ENCODE measurements at regions not wholly inside any gene's neighbourhood (a gene's known extent, or its start where the extent isn't known, plus 50 kb on each side); places are given as distances from the start of the nearest gene placed in this dataset.

GRCh38 chr6:40907198-40907701, 131.8 kb downstream of the UNC5CL start:
- TF ChIP-seq CTCF (IDR thresholded peaks at IDR 0.05; ENCODE audit: extremely low read depth, insufficient read depth, missing control alignments) = no peak
- in situ Hi-C loops (cut with MboI; ENCODE audit: low pct_unique_long_range_greater_than_20kb, low sequenced_read_pairs, unreplicated experiment) = no loop called here
- DNase-seq (ENCODE audit: low spot score) = no peak

GRCh38 chr6:40906759-40907158, 132.3 kb downstream of the UNC5CL start:
- no peak for TF ChIP-seq CTCF (IDR thresholded peaks at IDR 0.05; ENCODE audit: extremely low read depth, insufficient read depth, missing control alignments)
- DNase-seq (ENCODE audit: low spot score) = no peak
- in situ Hi-C loops (cut with MboI; ENCODE audit: low pct_unique_long_range_greater_than_20kb, low sequenced_read_pairs, unreplicated experiment) = no loop called here

DNA sequence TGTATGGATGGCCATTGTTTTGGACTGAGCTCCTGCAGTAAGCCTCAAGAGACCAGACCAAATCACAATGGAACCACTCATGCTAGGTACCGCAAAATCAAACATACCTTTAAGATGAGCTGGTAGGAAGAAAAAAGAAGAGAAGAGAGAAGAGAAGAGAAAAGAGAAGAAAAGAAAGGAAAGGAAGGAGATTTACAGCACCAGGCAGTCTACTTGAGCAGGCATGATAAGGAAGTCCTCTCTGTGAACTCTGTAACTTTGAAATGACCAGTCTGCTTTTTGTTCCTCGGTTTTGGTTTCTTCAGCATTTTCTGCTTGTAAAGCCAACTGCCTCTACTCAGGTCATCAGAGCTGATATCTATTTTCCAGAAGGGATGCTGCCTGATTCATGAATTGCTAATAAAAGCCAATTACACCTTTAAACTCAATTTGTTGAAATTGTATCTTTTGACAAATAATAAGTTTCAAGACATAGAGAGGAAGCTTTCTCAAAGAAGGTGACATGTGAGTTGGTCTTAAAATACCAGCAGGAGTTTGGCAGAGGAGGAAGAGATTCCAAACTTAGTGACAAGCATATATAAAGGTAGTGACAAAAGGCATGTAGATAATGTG, 134.3 kb downstream of the UNC5CL start:
- in situ Hi-C loops (cut with MboI; ENCODE audit: low pct_unique_long_range_greater_than_20kb, low sequenced_read_pairs, unreplicated experiment) = no loop called here
- no peak for TF ChIP-seq CTCF (IDR thresholded peaks at IDR 0.05; ENCODE audit: extremely low read depth, insufficient read depth, missing control alignments)
- DNase-seq (ENCODE audit: low spot score) = no peak

DNA sequence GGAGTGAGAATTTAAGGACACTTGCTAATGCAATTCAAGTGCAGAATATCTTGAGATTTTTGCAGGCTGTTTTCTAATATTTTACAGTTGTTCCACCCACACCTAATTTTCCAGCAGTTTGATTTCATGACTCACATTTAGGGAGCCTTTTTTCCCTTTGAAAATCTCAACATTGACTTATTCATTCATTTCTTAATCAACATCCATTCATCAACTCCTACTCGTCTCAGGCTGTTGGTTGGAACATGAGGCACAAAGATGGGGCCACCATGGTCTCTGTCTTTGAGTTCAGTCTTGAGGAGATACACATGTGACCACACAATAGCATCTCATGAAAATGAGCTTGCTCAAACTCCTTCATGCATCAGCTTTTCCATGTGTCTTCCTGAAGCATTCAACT, 135.6 kb downstream of the UNC5CL start:
- no peak for DNase-seq (ENCODE audit: low spot score)
- TF ChIP-seq CTCF (IDR thresholded peaks at IDR 0.05; ENCODE audit: extremely low read depth, insufficient read depth, missing control alignments) = no peak
- in situ Hi-C loops (cut with MboI; ENCODE audit: low pct_unique_long_range_greater_than_20kb, low sequenced_read_pairs, unreplicated experiment) = no loop called here

DNA sequence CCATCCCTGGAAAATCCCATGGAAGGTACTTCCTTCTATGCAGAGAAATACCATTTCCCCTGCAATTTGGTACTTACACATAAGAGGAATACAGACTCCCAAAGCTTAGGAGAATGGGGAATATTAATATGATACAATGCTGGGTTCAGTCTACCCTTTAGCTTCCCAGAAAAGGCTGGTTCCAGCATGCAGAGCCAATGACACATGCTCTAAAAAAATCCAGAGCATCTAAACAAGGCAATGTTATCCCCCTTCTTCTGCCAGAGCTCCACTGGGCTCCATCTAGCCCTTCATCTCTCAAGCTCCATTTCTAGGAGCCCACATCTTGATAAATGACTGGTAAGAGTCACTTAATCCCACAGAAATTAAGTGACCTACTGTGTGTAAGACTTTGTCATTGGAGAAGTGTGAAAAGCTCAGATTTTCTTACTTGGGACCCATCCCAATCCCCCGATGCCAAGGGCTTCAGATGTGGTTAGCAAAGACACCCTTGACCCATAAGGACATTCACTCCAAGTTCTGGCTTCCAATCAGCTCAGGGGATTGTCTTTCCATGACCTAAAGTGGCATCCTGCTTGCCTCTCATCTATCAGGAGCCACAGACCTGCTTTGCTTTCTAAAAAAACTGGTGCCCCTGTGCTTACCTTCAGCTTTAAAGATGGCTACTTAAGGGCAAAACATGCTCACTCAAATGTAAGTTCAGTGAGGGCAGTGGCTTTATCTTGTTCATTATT, 137.5 kb downstream of the UNC5CL start:
- TF ChIP-seq CTCF (IDR thresholded peaks at IDR 0.05; ENCODE audit: extremely low read depth, insufficient read depth, missing control alignments) = no peak
- DNase-seq (ENCODE audit: low spot score) = no peak
- in situ Hi-C loops (cut with MboI; ENCODE audit: low pct_unique_long_range_greater_than_20kb, low sequenced_read_pairs, unreplicated experiment) = no loop called here

GRCh38 chr6:40900791-40901190, 138.2 kb downstream of the UNC5CL start:
- no peak for TF ChIP-seq CTCF (IDR thresholded peaks at IDR 0.05; ENCODE audit: extremely low read depth, insufficient read depth, missing control alignments)
- in situ Hi-C loops (cut with MboI; ENCODE audit: low pct_unique_long_range_greater_than_20kb, low sequenced_read_pairs, unreplicated experiment) = no loop called here

More at GRCh38 chr6:40900791-40901190, 138.2 kb downstream of the UNC5CL start:
- no peak for DNase-seq (ENCODE audit: low spot score)
